HUES48 (cell line): ENCODE measurements at regions not wholly inside any gene's neighbourhood (a gene's known extent, or its start where the extent isn't known, plus 50 kb on each side); places are given as distances from the start of the nearest gene placed in this dataset.

Experiments
- H3K27ac ChIP-seq: one replicate; pipeline ENCODE4 v1.7.0; 2013; ENCODE audit warnings: low read depth, low read length, inconsistent platforms
- H3K27me3 ChIP-seq: 2 replicates; pipeline ENCODE4 v1.6.1; 2013; ENCODE audit warnings: mild to moderate bottlenecking, low read length; ENCODE audit not compliant: control insufficient read depth, insufficient read depth
- H3K36me3 ChIP-seq: 2 replicates; pipeline ENCODE4 v1.6.1; 2013; ENCODE audit warnings: low read length; ENCODE audit not compliant: control insufficient read depth, insufficient read depth
- H3K4me1 ChIP-seq: 2 replicates; pipeline ENCODE4 v1.6.1; 2013; ENCODE audit warnings: mild to moderate bottlenecking, low read length; ENCODE audit not compliant: control insufficient read depth, insufficient read depth
- H3K4me3 ChIP-seq: 2 replicates; pipeline ENCODE4 v1.5.1; 2013; ENCODE audit warnings: mild to moderate bottlenecking, low read depth, low read length
- H3K9ac ChIP-seq: 2 replicates; pipeline ENCODE4 v1.6.1; 2013; ENCODE audit warnings: mild to moderate bottlenecking, low read depth, low read length, moderate library complexity
- H3K9me3 ChIP-seq: 2 replicates; pipeline ENCODE4 v1.6.1; 2013; ENCODE audit warnings: low read length; ENCODE audit not compliant: control insufficient read depth, insufficient read depth

DNA sequence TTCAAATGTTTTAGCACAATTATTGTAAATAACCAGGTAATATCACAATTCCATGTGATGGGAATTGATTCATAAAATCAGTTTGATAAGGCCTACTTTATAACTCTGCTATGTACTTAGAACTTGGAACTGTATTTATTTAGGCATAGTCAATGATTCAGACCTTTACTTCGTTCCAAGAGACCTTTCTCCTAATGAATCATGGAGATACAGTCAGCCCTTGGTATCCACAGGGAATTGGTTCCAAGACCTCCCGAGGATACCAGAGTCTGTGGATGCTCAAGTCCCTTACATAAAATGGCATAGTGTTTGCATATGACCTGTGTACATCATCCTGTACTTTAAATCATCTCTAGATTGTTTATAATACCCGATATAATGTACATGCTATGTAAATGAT, 60.8 kb upstream of the UMPS start:
- Histone ChIP-seq H3K27ac (no peak overlapping the region), H3K4me3 (no peak overlapping the region), H3K36me3 (no peaks in the 10 kb centered on the region), H3K4me1 (no peaks in the 10 kb centered on the region), H3K27me3 (no peaks in the 10 kb centered on the region), H3K9me3 (no peaks in the 10 kb centered on the region), H3K9ac (no peak overlapping the region)

GRCh38 chr3:124671106-124671505, 59.1 kb upstream of the UMPS start:
- Histone ChIP-seq H3K36me3 (no peaks in the 10 kb centered on the region), H3K9ac (no peak overlapping the region), H3K4me1 (no peaks in the 10 kb centered on the region), H3K27me3 (no peaks in the 10 kb centered on the region), H3K27ac (no peak overlapping the region), H3K9me3 (no peaks in the 10 kb centered on the region), H3K4me3 (no peak overlapping the region)

GRCh38 chr3:124674336-124674735, 55.9 kb upstream of the UMPS start:
- no peaks in the 10 kb centered on the region for H3K36me3 ChIP-seq
- H3K4me1 ChIP-seq: no peaks in the 10 kb centered on the region
- no peaks in the 10 kb centered on the region for H3K9me3 ChIP-seq
- H3K4me3 ChIP-seq: no peak overlapping the region
- no peak overlapping the region for H3K27ac ChIP-seq
- no peak overlapping the region for H3K9ac ChIP-seq
- no peaks in the 10 kb centered on the region for H3K27me3 ChIP-seq

DNA sequence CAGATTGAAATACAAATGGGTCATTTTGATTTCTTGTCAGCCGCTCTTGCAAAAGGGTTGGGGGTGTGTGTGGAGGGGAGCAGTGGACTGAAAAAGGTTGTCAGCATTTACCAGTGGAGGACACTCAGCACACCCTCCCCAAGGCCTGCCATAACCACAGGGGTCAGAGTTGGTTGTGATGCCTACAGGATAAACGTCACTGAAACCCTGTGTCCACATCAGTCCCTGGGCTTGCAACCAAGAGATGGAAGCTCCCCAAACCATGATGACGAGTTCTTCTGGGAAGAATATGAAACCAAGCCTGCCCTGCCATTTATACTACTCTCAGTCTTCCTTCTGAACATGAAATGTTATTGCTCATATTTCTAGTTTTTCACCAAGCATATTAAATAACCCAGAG, 54.0 kb upstream of the UMPS start:
- Histone ChIP-seq H3K4me1 (no peaks in the 10 kb centered on the region), H3K27me3 (no peaks in the 10 kb centered on the region), H3K4me3 (no peak overlapping the region), H3K9ac (no peak overlapping the region), H3K9me3 (no peaks in the 10 kb centered on the region), H3K27ac (no peak overlapping the region), H3K36me3 (no peaks in the 10 kb centered on the region)

DNA sequence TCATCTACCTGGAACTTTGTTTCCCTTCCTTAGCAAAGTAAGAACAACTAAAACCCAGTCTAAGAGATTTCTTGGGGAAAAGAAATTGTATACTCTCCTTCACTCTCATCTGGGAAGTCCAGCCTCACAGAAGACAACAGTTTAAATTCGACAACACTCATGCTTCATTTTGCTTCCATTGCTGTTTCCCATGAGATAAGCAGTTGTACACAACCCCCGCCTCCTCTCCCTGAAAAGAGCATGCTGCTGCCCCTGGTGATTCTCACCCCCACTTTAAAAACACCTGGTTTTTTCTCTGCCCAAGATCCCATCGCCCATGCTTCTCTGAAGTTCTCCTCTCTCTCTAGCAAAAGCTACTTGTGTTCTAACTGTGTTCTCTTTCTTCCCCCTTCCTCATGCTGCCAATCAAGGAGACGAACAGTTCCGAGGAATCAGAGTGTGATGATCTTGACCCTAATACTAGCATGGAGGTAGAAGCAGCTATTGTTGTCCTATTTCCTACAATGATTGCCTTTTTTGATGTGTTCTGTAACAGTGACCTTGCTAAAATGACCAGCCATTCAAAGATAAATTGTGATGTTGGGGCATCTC, 51.1 kb upstream of the UMPS start:
- no peaks in the 10 kb centered on the region for H3K36me3 ChIP-seq
- H3K9me3 ChIP-seq: no peaks in the 10 kb centered on the region
- no peaks in the 10 kb centered on the region for H3K4me1 ChIP-seq
- no peak overlapping the region for H3K9ac ChIP-seq
- no peaks in the 10 kb centered on the region for H3K27me3 ChIP-seq
- H3K27ac ChIP-seq: no peak overlapping the region
- no peak overlapping the region for H3K4me3 ChIP-seq
